ENCODE measurements at regions not wholly inside any gene's neighbourhood (a gene's known extent, or its start where the extent isn't known, plus 50 kb on each side); places are given as distances from the start of the nearest gene placed in this dataset.
"Not testable (repeated sequence)": the region's sequence is repeated elsewhere in the genome, so short reads cannot be mapped to it uniquely, and the experiment has no call there.

DNA sequence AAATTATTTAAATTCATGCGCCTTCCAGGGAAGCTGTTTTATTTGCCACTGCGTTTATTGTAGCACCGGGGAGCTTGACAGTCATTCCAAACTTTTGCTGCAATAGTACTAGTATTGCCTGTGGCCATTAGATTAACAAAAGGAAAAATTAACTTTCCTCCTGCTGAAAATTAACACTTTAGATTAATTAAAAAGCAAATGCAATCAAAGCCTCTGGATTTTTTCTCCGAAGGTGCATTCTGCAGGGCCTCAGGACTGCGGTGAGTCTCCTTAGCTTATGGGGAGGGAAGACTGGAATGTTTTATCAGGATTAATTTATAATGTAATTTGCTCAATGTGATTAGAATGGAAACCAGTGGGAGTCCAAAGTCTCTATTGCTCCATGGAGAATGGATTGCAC is 456.4 kb upstream of the CFAP20DC start:
- peaks cover 4% of the 10 kb centered on the region for H3K27me3 Mint-ChIP-seq (ENCODE audit: low read depth)
- peaks cover 4% of the 10 kb centered on the region for H3K4me1 Mint-ChIP-seq (ENCODE audit: low read depth)
- no peaks in the 10 kb centered on the region for H3K36me3 Mint-ChIP-seq (ENCODE audit: low read depth)
- H3K9me3 Mint-ChIP-seq, result peaks cover 11% of the 10 kb centered on the region
- DNase-seq (ENCODE audit: low spot score), result no peak
- no peak overlapping the region for H3K27ac Mint-ChIP-seq
- no peak overlapping the region for H3K4me3 Mint-ChIP-seq

DNA sequence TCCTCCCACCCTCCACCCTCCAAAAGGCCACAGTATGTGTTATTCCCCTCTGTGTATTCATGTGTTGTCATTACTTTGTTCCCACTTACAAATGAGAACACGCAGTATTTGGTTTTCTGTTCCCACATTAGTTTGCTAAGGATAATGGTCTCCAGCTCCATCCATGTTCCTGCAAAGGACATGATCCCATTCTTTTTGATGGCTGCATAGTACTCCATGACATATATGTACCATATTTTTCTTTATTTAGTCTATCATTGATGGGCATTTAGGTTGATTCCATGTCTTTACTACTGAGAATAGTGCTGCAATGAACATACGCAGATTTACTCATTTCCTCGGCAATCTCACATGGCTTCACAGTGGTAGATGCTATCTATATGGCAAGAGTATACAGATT is 453.6 kb upstream of the CFAP20DC start:
- H3K27ac Mint-ChIP-seq, result no peak overlapping the region
- H3K4me1 Mint-ChIP-seq (ENCODE audit: low read depth), result peaks cover 2% of the 10 kb centered on the region

DNA sequence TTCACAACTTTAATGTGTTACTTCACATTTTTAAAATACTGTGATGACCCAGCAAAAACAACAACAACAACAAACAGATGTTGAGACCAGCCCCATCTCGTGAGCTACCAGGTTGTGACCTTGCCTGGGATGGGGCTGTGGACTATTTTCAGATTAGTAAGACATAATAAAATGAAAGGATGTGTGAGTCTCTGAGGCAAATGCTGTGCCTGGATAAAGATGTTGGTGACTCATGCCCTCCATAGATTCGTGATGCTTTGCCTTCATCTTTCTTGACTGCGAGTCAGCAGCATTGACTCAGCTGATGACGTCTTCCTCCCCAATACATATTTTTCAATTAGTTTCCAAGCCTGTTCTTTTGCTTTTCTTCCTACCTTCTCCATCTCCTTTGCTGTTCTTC is 453.0 kb upstream of the CFAP20DC start:
- H3K9me3 Mint-ChIP-seq, result peaks cover 8% of the 10 kb centered on the region
- H3K4me3 Mint-ChIP-seq, result no peak overlapping the region
- no peaks in the 10 kb centered on the region for H3K27me3 Mint-ChIP-seq (ENCODE audit: low read depth)
- DNase-seq (ENCODE audit: low spot score), result peak; percentile 43
- peaks cover 2% of the 10 kb centered on the region for H3K4me1 Mint-ChIP-seq (ENCODE audit: low read depth)
- peak overlapping the region; percentile 33 for H3K27ac Mint-ChIP-seq
- no peaks in the 10 kb centered on the region for H3K36me3 Mint-ChIP-seq (ENCODE audit: low read depth)

More for the DNA sequence above, 453.6 kb upstream of the CFAP20DC start:
- no peak overlapping the region for H3K4me3 Mint-ChIP-seq
- DNase-seq (ENCODE audit: low spot score), result no peak
- no peaks in the 10 kb centered on the region for H3K27me3 Mint-ChIP-seq (ENCODE audit: low read depth)
- H3K9me3 Mint-ChIP-seq, result peaks cover 8% of the 10 kb centered on the region
- no peaks in the 10 kb centered on the region for H3K36me3 Mint-ChIP-seq (ENCODE audit: low read depth)

DNA sequence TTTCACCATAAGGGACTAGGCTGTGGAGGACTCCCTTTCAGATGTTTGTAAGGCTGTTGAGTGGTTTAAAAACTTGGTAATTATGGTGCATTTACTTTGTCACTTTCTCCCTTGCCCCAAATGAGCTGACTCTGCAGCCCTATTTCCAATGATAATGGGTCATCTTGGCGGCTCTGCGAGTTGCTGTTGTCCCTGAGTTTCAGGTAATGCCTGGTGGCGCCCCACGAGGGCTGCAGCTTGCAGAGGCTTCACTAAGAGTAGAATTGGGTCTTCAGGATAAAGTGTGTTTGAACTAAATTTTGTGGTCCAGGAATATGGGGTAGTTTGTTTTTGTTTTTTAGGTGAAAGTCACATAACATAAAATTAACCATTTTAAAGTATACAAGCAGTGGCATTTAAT is 450.1 kb upstream of the CFAP20DC start:
- H3K4me3 Mint-ChIP-seq, result no peak overlapping the region
- no peak for DNase-seq (ENCODE audit: low spot score)
- peaks cover 8% of the 10 kb centered on the region for H3K9me3 Mint-ChIP-seq

DNA sequence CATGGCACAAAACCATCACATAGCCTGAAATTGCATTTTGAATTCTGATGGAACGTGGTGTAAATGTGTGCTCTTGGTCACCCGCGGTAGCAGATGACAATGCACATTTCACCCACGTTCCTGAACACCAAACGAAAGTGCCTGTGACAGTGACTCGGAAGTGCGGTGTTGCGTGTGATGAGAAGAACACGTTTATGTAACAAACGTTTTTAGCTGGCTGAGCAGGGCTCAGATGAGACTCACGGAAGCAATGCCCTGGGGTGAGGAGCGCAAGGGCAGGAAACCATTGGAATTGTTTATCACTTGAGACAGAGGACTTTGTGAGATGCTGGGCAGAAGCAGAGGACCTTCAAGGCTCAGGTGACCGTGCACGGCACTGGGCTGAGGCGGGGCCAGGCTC is 449.2 kb upstream of the CFAP20DC start:
- H3K36me3 Mint-ChIP-seq (ENCODE audit: low read depth), result no peaks in the 10 kb centered on the region

More for the DNA sequence above, 450.1 kb upstream of the CFAP20DC start:
- no peak overlapping the region for H3K27ac Mint-ChIP-seq
- H3K27me3 Mint-ChIP-seq (ENCODE audit: low read depth), result peaks cover 5% of the 10 kb centered on the region
- H3K36me3 Mint-ChIP-seq (ENCODE audit: low read depth), result no peaks in the 10 kb centered on the region
- H3K4me1 Mint-ChIP-seq (ENCODE audit: low read depth), result peaks cover 2% of the 10 kb centered on the region

DNA sequence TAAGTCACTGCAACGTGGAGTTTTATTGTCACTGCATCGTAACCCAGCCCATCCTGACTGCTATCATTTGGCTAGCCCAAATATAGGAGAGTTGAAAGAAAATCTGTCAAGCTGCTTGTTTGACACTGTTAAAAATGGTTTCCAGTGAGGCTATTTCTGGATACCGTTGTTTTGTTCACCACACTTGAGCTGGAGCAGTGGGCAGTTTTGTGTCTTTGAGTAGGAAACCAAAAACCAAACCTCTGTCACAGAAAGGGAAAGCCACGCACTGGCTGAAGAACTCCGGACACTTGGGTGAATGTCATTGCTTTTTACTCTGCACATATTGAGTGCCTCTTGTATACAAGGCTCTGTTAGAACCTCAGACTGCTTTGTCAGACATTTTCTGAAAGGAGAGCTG is 446.4 kb upstream of the CFAP20DC start:
- no peaks in the 10 kb centered on the region for H3K4me1 Mint-ChIP-seq (ENCODE audit: low read depth)
- no peaks in the 10 kb centered on the region for H3K9me3 Mint-ChIP-seq
- no peak overlapping the region for H3K27ac Mint-ChIP-seq
- H3K36me3 Mint-ChIP-seq (ENCODE audit: low read depth), result no peaks in the 10 kb centered on the region
- DNase-seq (ENCODE audit: low spot score), result no peak
- no peak overlapping the region for H3K4me3 Mint-ChIP-seq
- H3K27me3 Mint-ChIP-seq (ENCODE audit: low read depth), result peaks cover 8% of the 10 kb centered on the region

More for the DNA sequence above, 449.2 kb upstream of the CFAP20DC start:
- peaks cover 2% of the 10 kb centered on the region for H3K4me1 Mint-ChIP-seq (ENCODE audit: low read depth)
- no peak overlapping the region for H3K4me3 Mint-ChIP-seq
- peaks cover 8% of the 10 kb centered on the region for H3K9me3 Mint-ChIP-seq
- H3K27ac Mint-ChIP-seq, result no peak overlapping the region
- H3K27me3 Mint-ChIP-seq (ENCODE audit: low read depth), result peaks cover 8% of the 10 kb centered on the region
- no peak for DNase-seq (ENCODE audit: low spot score)

DNA sequence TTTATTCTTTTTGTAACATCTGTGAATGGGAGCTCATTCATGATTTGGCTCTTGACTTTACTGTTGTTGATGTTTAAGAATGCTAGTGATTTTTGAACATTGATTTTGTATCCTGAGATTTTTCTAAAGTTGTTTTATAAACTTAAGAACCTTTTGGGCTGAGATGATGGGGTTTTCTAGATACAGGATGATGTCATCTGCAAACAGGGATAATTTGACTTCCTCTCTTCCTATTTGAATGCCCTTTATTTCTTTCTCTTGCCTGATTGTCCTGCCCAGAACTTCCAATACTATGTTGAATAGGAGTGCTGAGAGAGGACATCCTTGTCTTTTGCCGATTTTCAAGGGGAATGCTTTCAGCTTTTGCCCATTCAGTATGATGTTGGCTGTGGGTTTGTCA is 445.1 kb upstream of the CFAP20DC start:
- H3K4me1 Mint-ChIP-seq (ENCODE audit: low read depth); H3K27ac Mint-ChIP-seq; H3K4me3 Mint-ChIP-seq; H3K36me3 Mint-ChIP-seq (ENCODE audit: low read depth); DNase-seq (ENCODE audit: low spot score); H3K27me3 Mint-ChIP-seq (ENCODE audit: low read depth); H3K9me3 Mint-ChIP-seq: not testable (repeated sequence)

DNA sequence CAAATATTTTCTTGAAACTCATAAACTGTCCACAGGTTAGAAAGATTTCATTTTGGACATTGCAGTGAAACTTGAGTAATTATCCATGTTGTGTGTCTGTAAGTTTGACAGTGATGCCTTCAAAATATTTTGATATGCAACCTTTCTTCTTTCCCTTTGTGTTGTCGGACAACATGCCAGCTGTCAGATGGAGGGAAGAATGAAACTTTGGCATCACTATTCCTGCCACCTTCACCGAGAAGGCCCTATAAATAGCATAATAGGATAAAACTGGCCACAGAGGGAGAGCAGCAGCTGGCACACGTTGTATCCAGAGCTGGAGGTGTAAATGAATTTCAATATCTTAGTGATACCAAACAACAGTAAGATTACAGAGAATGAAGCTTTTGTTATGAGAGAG is 436.7 kb upstream of the CFAP20DC start:
- no peak for DNase-seq (ENCODE audit: low spot score)
- no peaks in the 10 kb centered on the region for H3K36me3 Mint-ChIP-seq (ENCODE audit: low read depth)
- H3K27me3 Mint-ChIP-seq (ENCODE audit: low read depth), result no peaks in the 10 kb centered on the region
- H3K9me3 Mint-ChIP-seq, result no peaks in the 10 kb centered on the region
- no peak overlapping the region for H3K27ac Mint-ChIP-seq
- peaks cover 17% of the 10 kb centered on the region for H3K4me1 Mint-ChIP-seq (ENCODE audit: low read depth)
- no peak overlapping the region for H3K4me3 Mint-ChIP-seq

DNA sequence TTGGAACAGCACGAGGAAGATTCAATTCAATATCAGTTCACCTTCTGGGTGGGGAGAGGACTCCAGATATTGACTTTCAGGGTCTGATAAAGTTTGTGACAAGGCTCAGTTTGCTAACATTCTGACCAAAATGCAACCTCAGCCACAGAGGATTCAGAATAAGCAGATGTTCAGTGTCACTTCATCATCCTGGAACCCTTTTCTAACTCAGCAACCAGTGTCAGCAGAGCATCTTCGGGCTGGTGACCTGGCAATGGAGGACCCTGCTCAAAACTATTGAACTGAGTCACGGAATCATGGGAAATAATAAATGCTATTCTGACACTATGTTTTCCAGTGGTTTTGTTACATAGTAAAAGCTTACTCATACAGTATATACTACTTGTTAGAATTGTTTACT is 433.4 kb upstream of the CFAP20DC start:
- no peaks in the 10 kb centered on the region for H3K9me3 Mint-ChIP-seq
- no peak overlapping the region for H3K4me3 Mint-ChIP-seq
- H3K36me3 Mint-ChIP-seq (ENCODE audit: low read depth), result no peaks in the 10 kb centered on the region
- no peaks in the 10 kb centered on the region for H3K27me3 Mint-ChIP-seq (ENCODE audit: low read depth)
- no peak for DNase-seq (ENCODE audit: low spot score)
- H3K27ac Mint-ChIP-seq, result no peak overlapping the region
- peaks cover 30% of the 10 kb centered on the region for H3K4me1 Mint-ChIP-seq (ENCODE audit: low read depth)

DNA sequence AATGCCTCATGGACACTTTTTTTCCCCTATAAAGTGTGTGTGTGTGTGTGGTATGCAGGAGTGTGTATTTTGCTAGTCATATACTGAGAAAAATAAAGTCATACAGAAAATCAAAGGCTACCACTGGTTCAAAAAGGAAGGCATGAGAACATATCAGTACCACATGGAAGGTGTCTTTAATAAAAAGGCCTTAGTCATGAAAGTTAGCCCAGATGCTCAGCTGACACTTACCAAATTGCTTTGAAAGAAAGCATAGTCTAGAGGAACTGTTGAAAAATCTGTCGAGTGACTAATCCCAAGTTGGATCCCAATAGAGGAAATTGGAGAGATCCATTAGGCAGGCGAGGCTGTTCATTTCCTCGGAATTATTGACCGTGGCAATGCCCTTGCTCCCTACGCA is 432.9 kb upstream of the CFAP20DC start:
- no peak for DNase-seq (ENCODE audit: low spot score)
- Mint-ChIP-seq H3K9me3 (peaks cover 3% of the 10 kb centered on the region), H3K27ac (no peak overlapping the region), H3K36me3 (ENCODE audit: low read depth) (no peaks in the 10 kb centered on the region), H3K4me3 (no peak overlapping the region), H3K27me3 (ENCODE audit: low read depth) (no peaks in the 10 kb centered on the region), H3K4me1 (ENCODE audit: low read depth) (peaks cover 25% of the 10 kb centered on the region)

DNA sequence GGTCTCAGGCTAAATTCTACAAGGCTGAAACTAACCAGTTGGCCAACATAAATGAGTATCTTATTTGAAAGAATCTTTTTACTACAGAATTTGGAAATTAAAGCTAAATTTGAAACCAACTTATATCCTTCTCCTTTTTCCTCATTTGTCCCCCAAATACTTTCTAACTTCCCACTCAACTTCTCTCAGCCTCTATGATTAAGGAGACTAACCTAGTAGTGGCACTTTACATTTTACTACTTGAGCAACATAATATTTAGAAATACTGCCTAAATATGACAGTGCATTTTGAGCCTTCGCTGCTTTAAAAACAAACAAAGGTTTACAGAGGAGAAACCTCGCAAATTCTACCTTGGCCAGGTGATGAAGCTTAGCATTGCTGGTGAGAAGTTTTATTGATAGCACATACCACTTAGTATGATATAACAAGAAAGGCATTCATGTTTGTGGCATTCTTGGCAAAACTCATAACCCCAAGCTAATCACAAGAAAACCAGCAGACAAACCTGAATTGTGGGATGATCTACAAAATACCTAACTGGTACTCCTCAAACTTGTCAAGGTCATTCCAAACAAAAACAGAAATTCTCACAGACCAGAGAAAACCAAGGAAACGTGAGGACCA is 432.1 kb upstream of the CFAP20DC start:
- H3K9me3 Mint-ChIP-seq, result peaks cover 4% of the 10 kb centered on the region
- DNase-seq (ENCODE audit: low spot score), result no peak
- peaks cover 2% of the 10 kb centered on the region for H3K36me3 Mint-ChIP-seq (ENCODE audit: low read depth)
- H3K4me1 Mint-ChIP-seq (ENCODE audit: low read depth), result peaks cover 20% of the 10 kb centered on the region
- H3K27me3 Mint-ChIP-seq (ENCODE audit: low read depth), result no peaks in the 10 kb centered on the region
- no peak overlapping the region for H3K4me3 Mint-ChIP-seq
- no peak overlapping the region for H3K27ac Mint-ChIP-seq

DNA sequence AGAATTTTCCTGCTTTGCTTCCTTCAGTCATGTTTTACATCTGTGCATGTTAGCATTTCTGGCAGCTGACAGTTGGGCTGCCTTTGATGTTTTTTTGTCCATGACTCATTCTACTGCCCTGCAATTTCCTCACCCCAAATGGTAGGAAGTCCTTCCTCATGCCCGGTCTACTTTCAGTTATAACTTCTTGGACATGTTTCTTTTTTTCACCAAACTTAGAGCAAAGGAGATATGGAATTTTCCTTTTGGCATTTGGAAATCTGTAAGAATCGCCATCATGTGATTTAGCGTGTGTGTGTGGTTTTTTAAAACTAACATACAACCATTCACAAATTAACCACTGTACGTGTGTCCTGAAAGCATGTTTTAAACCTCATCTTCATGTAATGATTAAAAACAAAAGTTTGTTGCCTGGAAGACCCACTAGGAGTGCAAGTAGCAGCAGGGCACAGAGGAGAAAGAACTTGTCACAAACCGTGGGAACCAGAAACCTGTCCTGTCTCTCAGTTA is 430.7 kb upstream of the CFAP20DC start:
- Mint-ChIP-seq H3K27ac (peak overlapping the region; percentile 85), H3K36me3 (ENCODE audit: low read depth) (peaks cover 2% of the 10 kb centered on the region), H3K9me3 (peaks cover 4% of the 10 kb centered on the region), H3K4me1 (ENCODE audit: low read depth) (peaks cover 17% of the 10 kb centered on the region), H3K4me3 (peak overlapping the region; percentile 72), H3K27me3 (ENCODE audit: low read depth) (no peaks in the 10 kb centered on the region)
- DNase-seq (ENCODE audit: low spot score), result peak; percentile 36

DNA sequence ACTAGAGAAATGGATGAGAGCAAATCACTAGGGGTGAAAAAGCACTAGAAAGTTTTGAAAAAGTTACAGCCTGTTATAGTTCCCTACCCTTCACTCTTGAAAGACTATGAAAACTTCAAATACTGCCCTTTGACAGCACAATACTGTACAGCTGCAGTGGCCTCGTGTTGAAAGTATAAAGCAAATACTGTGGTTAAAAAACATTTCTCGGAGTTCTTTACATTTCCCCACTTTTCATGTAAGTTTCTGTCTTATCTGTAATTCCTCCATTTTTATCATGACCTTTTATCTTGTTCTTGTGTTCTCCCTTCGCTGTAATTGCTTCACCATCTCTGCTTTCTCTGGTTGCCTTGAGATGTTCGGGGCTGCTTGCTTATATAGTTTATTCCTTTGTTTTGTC is 423.8 kb upstream of the CFAP20DC start:
- DNase-seq (ENCODE audit: low spot score), result no peak
- peaks cover 33% of the 10 kb centered on the region for H3K9me3 Mint-ChIP-seq
- H3K27ac Mint-ChIP-seq, result peak overlapping the region; percentile 4
- no peak overlapping the region for H3K4me3 Mint-ChIP-seq
- peaks cover 29% of the 10 kb centered on the region for H3K36me3 Mint-ChIP-seq (ENCODE audit: low read depth)
- no peaks in the 10 kb centered on the region for H3K27me3 Mint-ChIP-seq (ENCODE audit: low read depth)
- H3K4me1 Mint-ChIP-seq (ENCODE audit: low read depth), result peaks cover 34% of the 10 kb centered on the region

DNA sequence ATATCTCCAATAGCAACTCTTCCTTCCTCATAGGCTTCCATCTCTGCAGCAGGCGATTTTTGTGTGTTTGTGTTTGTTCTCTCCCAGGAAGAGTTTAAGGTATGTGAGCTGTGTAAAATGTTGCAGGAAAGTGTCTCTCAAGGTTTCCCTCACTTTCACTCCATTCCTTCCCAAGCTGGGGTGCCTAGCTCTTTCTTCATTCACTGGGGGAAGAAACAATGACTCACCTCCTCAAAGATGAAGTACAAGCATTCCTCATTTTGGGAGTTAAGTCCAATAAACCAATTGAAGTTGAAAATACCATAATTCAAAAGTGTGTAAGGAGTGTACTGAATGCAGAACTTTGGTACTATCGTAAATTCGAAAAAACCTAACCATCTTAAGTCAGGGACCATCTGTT is 422.7 kb upstream of the CFAP20DC start:
- Mint-ChIP-seq H3K9me3 (peaks cover 37% of the 10 kb centered on the region), H3K27ac (no peak overlapping the region), H3K4me1 (ENCODE audit: low read depth) (peaks cover 39% of the 10 kb centered on the region), H3K4me3 (no peak overlapping the region), H3K27me3 (ENCODE audit: low read depth) (no peaks in the 10 kb centered on the region), H3K36me3 (ENCODE audit: low read depth) (peaks cover 29% of the 10 kb centered on the region)
- no peak for DNase-seq (ENCODE audit: low spot score)
